Effector memory CD8-positive, alpha-beta T cell (primary cell): ENCODE measurements at regions not wholly inside any gene's neighbourhood (a gene's known extent, or its start where the extent isn't known, plus 50 kb on each side); places are given as distances from the start of the nearest gene placed in this dataset.

Experiments
- ATAC-seq: fragments of 150-1000 bp; cut with Tn5 transposase; replicated peaks from 2 replicates; pipeline ENCODE4 v1.10.0; 2021; ENCODE audit warnings: mild to moderate bottlenecking, moderate library complexity
- DNase-seq, 3 experiments: peaks; one replicate each; pipeline ENCODE4 v3.0.0; 2021
- H3K27ac Mint-ChIP-seq, 2 donors: one replicate each; pipeline ENCODE4 v1.8.0; 2022; ENCODE audit warnings: mild to moderate bottlenecking in 2 of 2, mixed read lengths in 2 of 2, moderate library complexity in 2 of 2
- H3K27me3 Mint-ChIP-seq, 2 donors: one replicate each; pipeline ENCODE4 v1.8.0; 2022; ENCODE audit warnings: mixed read lengths in 2 of 2
- H3K36me3 Mint-ChIP-seq: one replicate; pipeline ENCODE4 v1.8.0; 2022; ENCODE audit warnings: mild to moderate bottlenecking, moderate library complexity, mixed read lengths; ENCODE audit not compliant: insufficient read depth
- H3K4me1 Mint-ChIP-seq, 2 donors: one replicate each; pipeline ENCODE4 v1.8.0; 2022; ENCODE audit warnings: low read depth in 2 of 2, mixed read lengths in 2 of 2
- H3K4me3 Mint-ChIP-seq, 2 donors: one replicate each; pipeline ENCODE4 v1.8.0; 2022; ENCODE audit warnings: mild to moderate bottlenecking in 2 of 2, mixed read lengths in 2 of 2, moderate library complexity in 2 of 2
- H3K9me3 Mint-ChIP-seq, 2 donors: one replicate each; pipeline ENCODE4 v1.8.0; 2022; ENCODE audit warnings: mixed read lengths in 2 of 2

DNA sequence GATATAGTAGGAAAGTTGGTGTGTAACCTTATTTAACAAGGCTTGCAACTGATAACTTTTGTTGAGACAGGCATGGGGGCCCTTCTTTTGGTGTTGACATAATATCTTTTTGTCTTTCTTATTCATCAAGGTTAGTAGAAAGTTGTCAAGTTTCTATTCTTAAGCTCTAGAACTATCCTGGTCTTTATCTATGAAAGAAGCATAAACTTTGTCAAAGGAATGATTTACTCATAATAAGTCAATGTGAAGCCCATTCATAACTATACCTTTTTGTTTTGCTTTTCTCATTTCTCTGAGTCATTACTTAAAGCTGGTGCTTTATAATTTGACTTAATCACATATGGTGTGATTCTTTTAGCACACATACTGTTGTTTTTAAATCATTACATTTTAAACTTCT, 312.4 kb downstream of the UTRN start:
- ATAC-seq = no peak
- no peak for DNase-seq
- peaks cover 13% of the 10 kb centered on the region for H3K36me3 Mint-ChIP-seq
- peaks cover 24 to 58% of the 10 kb centered on the region in 2 donors for H3K4me1 Mint-ChIP-seq
- H3K9me3 Mint-ChIP-seq = no peaks in the 10 kb centered on the region
- no peaks in the 10 kb centered on the region for H3K27me3 Mint-ChIP-seq
- no peak overlapping the region for H3K4me3 Mint-ChIP-seq
- no peak overlapping the region for H3K27ac Mint-ChIP-seq

DNA sequence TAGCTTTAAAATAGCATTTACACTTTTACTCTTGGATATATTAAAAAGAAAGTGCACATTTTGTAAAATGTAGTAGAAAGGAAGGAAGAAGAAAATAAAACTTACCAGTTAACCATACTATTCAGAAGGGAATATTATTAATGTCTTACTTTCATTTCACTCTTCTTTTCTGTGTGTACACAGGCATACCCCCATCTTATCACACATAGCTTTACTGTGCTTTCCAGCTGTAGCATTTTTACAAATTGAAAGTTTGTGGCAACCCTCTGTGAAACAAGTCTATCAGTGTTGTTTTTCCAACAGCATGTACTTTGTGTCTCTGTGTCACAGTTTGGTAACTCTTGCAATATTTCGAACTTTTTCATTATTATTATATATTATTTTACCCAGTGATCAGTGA, 314.5 kb downstream of the UTRN start:
- DNase-seq = no peak
- no peaks in the 10 kb centered on the region for H3K9me3 Mint-ChIP-seq
- peak overlapping the region in 1 of 2 donors; percentile 73 for H3K27ac Mint-ChIP-seq
- H3K36me3 Mint-ChIP-seq = peaks cover 5% of the 10 kb centered on the region
- no peaks in the 10 kb centered on the region for H3K27me3 Mint-ChIP-seq
- no peak overlapping the region for H3K4me3 Mint-ChIP-seq
- peaks cover 26 to 68% of the 10 kb centered on the region in 2 donors for H3K4me1 Mint-ChIP-seq
- no peak for ATAC-seq

DNA sequence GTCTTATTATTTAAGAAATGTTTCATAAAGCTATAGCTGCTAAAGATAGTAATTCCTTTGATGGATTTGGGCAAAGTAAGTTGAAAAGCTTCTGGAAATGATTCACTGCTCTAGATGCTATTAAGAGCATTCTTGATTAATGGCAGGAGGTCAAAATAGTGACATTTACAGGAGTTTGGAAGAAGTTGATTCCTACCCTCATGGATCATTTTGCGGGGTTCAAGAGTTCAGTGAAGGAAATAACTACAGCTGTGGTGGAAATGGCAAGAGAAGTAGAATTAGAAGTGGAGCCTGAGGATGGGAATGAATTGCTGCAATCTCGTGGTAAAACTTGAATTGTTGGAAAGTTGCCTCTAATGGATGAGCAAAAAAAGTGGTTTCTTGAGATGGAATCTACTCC, 316.1 kb downstream of the UTRN start:
- Mint-ChIP-seq H3K36me3 (peaks cover 5% of the 10 kb centered on the region), H3K9me3 (no peaks in the 10 kb centered on the region), H3K27me3 (no peaks in the 10 kb centered on the region), H3K4me3 (no peak overlapping the region), H3K4me1 (peaks cover 23 to 55% of the 10 kb centered on the region in 2 donors), H3K27ac (peak overlapping the region in 1 of 2 donors; percentile 12)
- DNase-seq (no peak), ATAC-seq (no peak)

DNA sequence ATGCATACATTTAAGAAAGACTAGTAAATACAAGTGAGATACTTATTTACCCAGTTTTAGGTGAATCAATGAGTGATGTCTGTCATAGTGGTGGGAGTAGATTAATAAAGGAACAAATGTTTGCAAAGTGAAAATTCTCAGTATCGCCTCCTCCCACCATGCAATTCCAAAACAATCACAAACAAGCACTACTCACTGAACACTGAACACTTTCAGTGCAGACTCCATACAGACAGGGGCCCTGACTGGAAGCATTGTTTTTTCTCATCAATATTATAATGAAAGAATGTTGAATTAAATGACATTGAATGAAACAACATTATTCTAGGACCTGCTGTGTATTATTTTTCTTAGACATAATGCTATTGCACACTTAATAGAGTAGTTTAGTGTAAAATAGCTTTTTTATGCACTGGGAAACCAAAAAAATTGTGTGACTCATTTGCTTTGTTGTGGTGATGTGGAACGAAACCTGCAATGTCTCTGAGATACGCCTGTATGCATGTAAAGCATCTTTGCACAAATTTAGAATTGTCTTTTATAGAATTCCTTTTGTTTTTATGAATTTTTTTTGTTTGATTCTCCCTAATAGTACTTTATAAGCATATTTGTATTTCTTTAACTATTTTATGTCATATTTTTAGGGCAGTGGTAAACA, 317.5 kb downstream of the UTRN start:
- peaks cover 26 to 60% of the 10 kb centered on the region in 2 donors for H3K4me1 Mint-ChIP-seq
- no peaks in the 10 kb centered on the region for H3K9me3 Mint-ChIP-seq
- H3K36me3 Mint-ChIP-seq = peaks cover 5% of the 10 kb centered on the region
- H3K4me3 Mint-ChIP-seq = peak overlapping the region; percentile 8 to 54
- H3K27ac Mint-ChIP-seq = no peak overlapping the region
- no peaks in the 10 kb centered on the region for H3K27me3 Mint-ChIP-seq
- ATAC-seq (peak; percentile 73), DNase-seq (no peak)

DNA sequence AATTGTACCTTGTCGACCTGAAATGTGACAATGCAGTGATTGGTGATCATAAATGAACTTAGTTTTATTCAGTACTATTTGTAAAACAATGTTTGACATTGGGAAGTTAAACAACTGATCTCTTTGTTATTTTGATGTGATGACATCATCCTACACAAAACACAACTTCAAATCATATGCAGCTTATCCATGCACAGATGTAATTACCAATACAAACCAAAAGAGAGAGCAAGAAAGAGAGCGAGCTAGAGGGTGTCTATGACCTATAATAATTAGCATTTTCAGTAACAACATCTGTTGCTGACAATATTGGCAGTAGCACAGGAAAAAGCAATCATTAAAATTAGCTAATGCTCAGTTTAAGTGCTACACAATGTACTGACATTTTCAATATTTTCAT, 320.9 kb downstream of the UTRN start:
- Mint-ChIP-seq H3K36me3 (peaks cover 8% of the 10 kb centered on the region), H3K4me3 (no peak overlapping the region), H3K27ac (no peak overlapping the region), H3K9me3 (no peaks in the 10 kb centered on the region), H3K4me1 (peaks cover 19 to 49% of the 10 kb centered on the region in 2 donors), H3K27me3 (no peaks in the 10 kb centered on the region)
- ATAC-seq = no peak
- DNase-seq = no peak

DNA sequence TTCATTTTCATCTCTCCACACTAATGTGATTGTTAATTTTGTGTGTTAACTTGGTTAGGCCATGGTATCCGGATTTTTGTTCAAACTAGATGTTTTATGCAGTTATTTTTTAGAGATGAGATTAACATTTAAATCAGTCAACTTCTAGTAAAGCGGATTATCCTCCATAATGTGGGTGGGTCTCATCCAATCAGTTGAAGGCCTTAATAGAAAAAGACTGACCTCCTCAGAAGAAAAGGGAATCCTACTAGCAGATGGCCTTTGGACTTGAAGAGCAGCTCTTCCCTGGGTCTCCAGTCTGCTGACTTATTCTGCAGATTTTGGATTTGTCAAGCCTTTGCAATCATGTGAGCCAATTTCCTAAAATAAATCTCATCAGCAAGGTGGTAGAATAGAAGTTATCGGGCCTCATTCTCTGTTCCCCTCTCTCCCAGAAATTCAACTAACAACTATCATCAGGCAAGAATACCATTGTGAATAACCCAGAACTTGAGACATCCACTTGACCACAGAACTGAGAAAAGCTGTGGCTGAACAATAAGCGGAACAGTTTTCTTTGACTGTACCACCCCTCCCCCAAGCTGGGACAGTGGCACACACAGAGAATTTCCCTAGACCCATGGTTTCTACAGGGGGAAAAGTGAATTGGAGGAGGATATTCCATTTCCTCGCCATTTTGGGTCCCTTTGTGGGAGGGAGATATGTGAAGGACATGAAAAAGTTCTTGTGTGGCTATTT, 323.0 kb downstream of the UTRN start:
- Mint-ChIP-seq H3K36me3 (peaks cover 3% of the 10 kb centered on the region), H3K27me3 (no peaks in the 10 kb centered on the region), H3K4me1 (peaks cover 8 to 39% of the 10 kb centered on the region in 2 donors)

DNA sequence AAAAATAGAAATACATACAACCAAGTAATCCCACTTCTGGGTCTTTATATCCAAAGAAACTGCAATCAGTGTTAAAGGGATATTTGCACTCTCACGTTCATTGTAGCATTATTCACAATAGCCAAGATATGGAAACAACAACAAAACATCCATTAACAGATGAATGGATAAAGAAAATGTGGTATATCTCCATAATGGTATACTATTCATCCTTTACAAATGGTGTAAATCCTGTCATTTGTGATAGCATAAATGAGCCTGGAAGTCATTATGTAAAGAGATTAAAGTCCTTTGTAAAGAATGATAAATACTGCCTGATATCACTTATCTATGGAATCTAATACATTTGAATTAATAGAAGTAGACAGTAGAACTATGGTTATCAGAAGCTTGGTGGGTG, 327.7 kb downstream of the UTRN start:
- H3K4me1 Mint-ChIP-seq = peaks cover 17 to 49% of the 10 kb centered on the region in 2 donors
- no peak overlapping the region for H3K4me3 Mint-ChIP-seq
- ATAC-seq (no peak), DNase-seq (no peak)
- H3K9me3 Mint-ChIP-seq = no peaks in the 10 kb centered on the region
- peaks cover 6% of the 10 kb centered on the region for H3K36me3 Mint-ChIP-seq
- H3K27ac Mint-ChIP-seq = peak overlapping the region; percentile 30 to 54
- H3K27me3 Mint-ChIP-seq = no peaks in the 10 kb centered on the region

More for the DNA sequence above, 323.0 kb downstream of the UTRN start:
- Mint-ChIP-seq H3K4me3 (no peak overlapping the region), H3K27ac (peak overlapping the region; percentile 1 to 4), H3K9me3 (no peaks in the 10 kb centered on the region)
- DNase-seq (no peak), ATAC-seq (no peak)

DNA sequence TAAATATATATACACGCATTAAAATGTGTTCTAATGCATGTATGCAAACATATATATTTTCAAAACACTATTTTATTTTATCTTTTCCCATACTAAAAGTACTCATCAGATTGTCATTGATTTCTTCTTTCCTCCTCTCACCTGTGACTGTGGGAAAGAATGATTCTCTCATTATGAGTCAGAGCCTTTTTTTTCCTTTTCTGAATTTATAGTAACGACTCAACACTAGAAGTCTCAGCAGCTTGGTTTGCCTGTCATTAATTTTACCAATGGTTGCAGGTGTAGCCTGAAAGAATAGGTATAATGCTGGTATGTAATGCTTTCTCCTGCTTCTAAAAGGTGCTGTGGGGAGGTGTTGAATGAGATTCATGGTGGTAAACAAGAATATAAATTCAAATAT, 328.7 kb downstream of the UTRN start:
- peaks cover 16 to 41% of the 10 kb centered on the region in 2 donors for H3K4me1 Mint-ChIP-seq
- H3K4me3 Mint-ChIP-seq = no peak overlapping the region
- H3K27me3 Mint-ChIP-seq = no peaks in the 10 kb centered on the region
- peak overlapping the region in 1 of 2 donors; percentile 22 for H3K27ac Mint-ChIP-seq
- ATAC-seq (no peak), DNase-seq (no peak)
- no peaks in the 10 kb centered on the region for H3K9me3 Mint-ChIP-seq
- peaks cover 3% of the 10 kb centered on the region for H3K36me3 Mint-ChIP-seq

DNA sequence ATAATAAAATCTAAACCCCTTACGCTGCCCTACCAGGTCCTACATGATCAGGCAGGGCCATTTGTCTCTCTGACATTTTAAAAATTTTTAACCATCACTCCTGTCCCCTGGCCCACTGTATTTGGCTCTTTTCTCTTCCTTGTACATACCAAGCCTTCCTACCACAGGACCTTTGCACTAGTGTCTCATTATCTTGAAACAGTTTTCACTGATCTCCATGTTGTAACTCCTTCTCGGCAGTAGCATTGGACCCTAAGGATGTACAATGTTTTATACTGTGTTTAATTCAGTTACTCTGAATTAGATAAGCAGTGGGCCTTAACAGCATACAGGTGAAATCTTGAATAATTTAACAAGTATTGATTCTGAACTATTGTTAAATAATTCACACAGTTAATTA, 330.7 kb downstream of the UTRN start:
- Mint-ChIP-seq H3K36me3 (peaks cover 3% of the 10 kb centered on the region), H3K9me3 (no peaks in the 10 kb centered on the region), H3K4me3 (no peak overlapping the region), H3K4me1 (peaks cover 21 to 51% of the 10 kb centered on the region in 2 donors), H3K27me3 (no peaks in the 10 kb centered on the region), H3K27ac (no peak overlapping the region)
- DNase-seq = no peak
- no peak for ATAC-seq

DNA sequence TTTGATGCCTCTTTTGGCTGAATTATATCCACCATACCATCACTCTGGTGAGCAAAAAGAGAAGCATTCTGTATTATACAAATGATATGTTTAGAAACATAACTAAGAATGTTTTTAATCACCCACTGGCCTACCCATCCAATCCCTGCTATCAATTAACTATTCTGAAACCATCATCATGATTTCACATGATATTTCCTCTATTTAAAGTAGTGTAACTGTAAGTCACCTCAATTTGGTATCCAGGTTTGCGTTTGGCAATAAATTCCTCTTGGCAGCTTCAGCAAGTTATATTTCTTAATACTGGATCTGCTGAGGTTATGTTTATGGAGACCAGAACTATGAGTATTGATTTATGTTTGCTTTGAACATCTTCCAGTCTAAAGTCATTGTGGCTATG, 332.1 kb downstream of the UTRN start:
- peak overlapping the region in 1 of 2 donors; percentile 64 for H3K27ac Mint-ChIP-seq
- H3K36me3 Mint-ChIP-seq = peaks cover 3% of the 10 kb centered on the region
- no peak overlapping the region for H3K4me3 Mint-ChIP-seq
- peaks cover 21 to 58% of the 10 kb centered on the region in 2 donors for H3K4me1 Mint-ChIP-seq
- DNase-seq (no peak), ATAC-seq (no peak)
- no peaks in the 10 kb centered on the region for H3K9me3 Mint-ChIP-seq
- H3K27me3 Mint-ChIP-seq = no peaks in the 10 kb centered on the region

DNA sequence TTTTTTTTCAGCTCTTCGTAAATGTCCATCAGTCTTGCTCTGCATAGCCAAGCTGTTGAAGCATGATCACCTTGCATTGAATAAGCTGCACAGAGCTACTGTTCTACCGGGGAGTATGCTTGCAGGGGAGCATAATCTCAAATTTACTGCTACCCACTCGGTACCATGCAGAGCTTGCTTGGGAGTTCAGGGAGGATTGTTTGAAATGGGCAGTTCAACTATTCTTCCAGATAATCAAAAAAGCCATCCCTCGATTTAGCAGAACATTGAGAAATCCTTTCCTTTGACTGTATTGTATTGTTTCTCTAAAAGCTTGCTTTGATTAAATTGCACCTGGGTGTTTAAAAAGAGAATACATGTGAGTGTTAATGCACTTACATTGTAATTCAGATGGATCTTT, 332.6 kb downstream of the UTRN start:
- H3K4me1 Mint-ChIP-seq = peaks cover 21 to 55% of the 10 kb centered on the region in 2 donors
- no peaks in the 10 kb centered on the region for H3K27me3 Mint-ChIP-seq
- H3K27ac Mint-ChIP-seq = no peak overlapping the region
- ATAC-seq (no peak), DNase-seq (no peak)
- H3K9me3 Mint-ChIP-seq = no peaks in the 10 kb centered on the region
- H3K4me3 Mint-ChIP-seq = no peak overlapping the region
- H3K36me3 Mint-ChIP-seq = peaks cover 3% of the 10 kb centered on the region

DNA sequence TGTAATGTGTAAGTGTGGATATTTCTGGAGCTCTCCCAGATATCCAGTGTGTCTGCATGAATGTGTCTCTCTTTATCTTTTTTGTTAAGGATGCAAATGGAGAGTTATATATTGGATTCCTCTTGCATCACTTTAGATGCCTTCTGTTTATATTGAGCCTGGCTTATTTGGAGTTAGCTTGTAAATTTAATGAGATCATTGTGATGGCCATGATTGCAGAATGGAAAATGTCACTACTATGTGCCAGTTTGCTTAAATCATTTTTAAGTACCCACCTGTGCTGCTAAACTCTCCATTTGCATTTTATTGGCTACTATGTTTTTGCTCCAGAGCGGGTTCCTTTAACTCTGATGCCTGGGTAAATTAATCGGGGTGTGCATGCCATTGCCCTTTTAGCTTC, 334.8 kb downstream of the UTRN start:
- Mint-ChIP-seq H3K4me1 (peaks cover 31 to 64% of the 10 kb centered on the region in 2 donors), H3K27ac (no peak overlapping the region), H3K36me3 (no peaks in the 10 kb centered on the region), H3K4me3 (no peak overlapping the region), H3K9me3 (no peaks in the 10 kb centered on the region), H3K27me3 (no peaks in the 10 kb centered on the region)
- DNase-seq (no peak), ATAC-seq (no peak)

DNA sequence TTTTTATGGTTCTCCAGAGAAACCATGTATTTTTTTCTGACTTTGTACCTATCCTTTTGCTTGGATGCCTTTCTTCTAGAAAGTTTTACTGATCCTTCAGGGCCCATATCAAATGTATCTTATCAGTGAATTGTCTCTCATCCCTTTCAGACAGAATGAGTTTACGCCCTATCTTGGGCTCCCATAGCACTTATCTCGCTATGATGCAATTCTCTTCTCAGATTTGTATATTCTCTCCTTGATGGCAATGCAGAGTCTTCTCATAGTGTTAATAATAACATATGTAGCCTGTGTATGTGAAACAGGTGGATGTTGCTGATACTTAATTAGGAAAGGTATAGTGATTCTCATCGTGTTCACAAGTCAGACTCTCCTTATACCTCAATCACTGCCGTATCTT, 336.2 kb downstream of the UTRN start:
- Mint-ChIP-seq H3K36me3 (peaks cover under 1% of the 10 kb centered on the region), H3K27me3 (no peaks in the 10 kb centered on the region), H3K4me3 (no peak overlapping the region), H3K9me3 (no peaks in the 10 kb centered on the region), H3K27ac (no peak overlapping the region), H3K4me1 (peaks cover 28 to 59% of the 10 kb centered on the region in 2 donors)
- DNase-seq = no peak
- ATAC-seq = no peak

DNA sequence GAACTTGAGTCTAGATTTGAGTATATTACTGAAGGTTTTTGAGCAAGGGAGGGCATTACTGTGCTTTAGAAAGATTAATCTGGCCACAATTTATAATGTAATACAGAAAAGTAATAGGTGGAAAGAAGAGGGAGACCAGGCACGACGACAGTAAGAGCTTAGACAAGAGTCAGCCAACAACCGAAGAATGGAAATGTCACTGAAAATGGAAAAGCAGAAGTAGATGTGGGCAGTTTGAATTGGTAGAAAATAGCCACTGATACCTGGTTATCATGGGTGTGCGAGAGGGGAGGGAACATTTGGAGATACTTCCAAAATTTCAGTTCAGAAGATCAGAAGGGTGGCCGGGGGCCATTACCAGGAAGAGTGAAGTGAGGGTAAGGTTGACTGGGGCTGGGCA, 339.1 kb downstream of the UTRN start:
- Mint-ChIP-seq H3K27me3 (no peaks in the 10 kb centered on the region), H3K36me3 (peaks cover 2% of the 10 kb centered on the region), H3K4me1 (peaks cover 31 to 60% of the 10 kb centered on the region in 2 donors), H3K27ac (peak overlapping the region in 1 of 2 donors; percentile 47), H3K9me3 (no peaks in the 10 kb centered on the region), H3K4me3 (no peak overlapping the region)
- DNase-seq = no peak
- no peak for ATAC-seq
